ENCODE measurements at regions not wholly inside any gene's neighbourhood (a gene's known extent, or its start where the extent isn't known, plus 50 kb on each side); places are given as distances from the start of the nearest gene placed in this dataset.

- TF ChIP-seq POLR2A (IDR thresholded peaks at IDR 0.05) (no peak), CTCF (IDR thresholded peaks at IDR 0.05) (no peak)
These were observed 108.2 kb upstream of the UQCRFS1 start for GRCh38 chr19:29321116-29321515.
